ENCODE measurements at regions not wholly inside any gene's neighbourhood (a gene's known extent, or its start where the extent isn't known, plus 50 kb on each side); places are given as distances from the start of the nearest gene placed in this dataset.
A peak's percentile ranks its signal among the peaks of the same experiment; 100 is the strongest.

DNA sequence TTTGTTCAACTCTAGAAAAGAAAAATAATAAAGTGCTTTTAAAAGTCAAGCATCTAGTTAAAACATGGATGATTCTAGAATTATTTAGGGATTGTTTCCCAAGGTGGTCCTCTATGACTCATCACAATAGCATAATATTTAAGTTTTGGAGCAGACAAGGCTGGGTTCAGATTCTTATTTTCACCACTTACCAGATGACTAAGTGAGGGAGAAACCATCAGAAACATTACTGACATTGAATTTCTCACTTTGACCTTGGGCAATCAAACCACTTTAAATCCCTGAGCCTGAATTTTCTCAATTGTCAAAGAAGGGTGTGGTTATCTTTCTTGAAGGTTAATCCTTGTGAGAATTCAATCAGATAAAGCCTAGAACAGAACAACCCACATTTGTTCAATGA, 102.5 kb upstream of the PTGFR start:
- TF ChIP-seq, protein P1, sequence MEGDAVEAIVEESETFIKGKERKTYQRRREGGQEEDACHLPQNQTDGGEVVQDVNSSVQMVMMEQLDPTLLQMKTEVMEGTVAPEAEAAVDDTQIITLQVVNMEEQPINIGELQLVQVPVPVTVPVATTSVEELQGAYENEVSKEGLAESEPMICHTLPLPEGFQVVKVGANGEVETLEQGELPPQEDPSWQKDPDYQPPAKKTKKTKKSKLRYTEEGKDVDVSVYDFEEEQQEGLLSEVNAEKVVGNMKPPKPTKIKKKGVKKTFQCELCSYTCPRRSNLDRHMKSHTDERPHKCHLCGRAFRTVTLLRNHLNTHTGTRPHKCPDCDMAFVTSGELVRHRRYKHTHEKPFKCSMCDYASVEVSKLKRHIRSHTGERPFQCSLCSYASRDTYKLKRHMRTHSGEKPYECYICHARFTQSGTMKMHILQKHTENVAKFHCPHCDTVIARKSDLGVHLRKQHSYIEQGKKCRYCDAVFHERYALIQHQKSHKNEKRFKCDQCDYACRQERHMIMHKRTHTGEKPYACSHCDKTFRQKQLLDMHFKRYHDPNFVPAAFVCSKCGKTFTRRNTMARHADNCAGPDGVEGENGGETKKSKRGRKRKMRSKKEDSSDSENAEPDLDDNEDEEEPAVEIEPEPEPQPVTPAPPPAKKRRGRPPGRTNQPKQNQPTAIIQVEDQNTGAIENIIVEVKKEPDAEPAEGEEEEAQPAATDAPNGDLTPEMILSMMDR (IDR thresholded peaks at IDR 0.05; ENCODE audit: extremely low read depth, low read depth, low read length): no peak
- Histone ChIP-seq H3K4me3 (ENCODE audit: insufficient read depth, low read length) (no peak overlapping the region), H3K36me3 (ENCODE audit: insufficient read depth, low read length) (no peaks in the 10 kb centered on the region), H3K4me2 (ENCODE audit: insufficient read depth, low read length) (no peak overlapping the region), H3K9me3 (ENCODE audit: low read depth, low read length) (no peaks in the 10 kb centered on the region), H3K27ac (ENCODE audit: low read depth, low read length) (no peak overlapping the region), H2AFZ (ENCODE audit: low read length) (no peak overlapping the region), H3K27me3 (ENCODE audit: insufficient read depth, low read length) (no peaks in the 10 kb centered on the region), H3K79me2 (ENCODE audit: insufficient read depth, low read length) (no peaks in the 10 kb centered on the region), H4K20me1 (ENCODE audit: insufficient read depth, low read length) (no peaks in the 10 kb centered on the region), H3K4me1 (ENCODE audit: insufficient read depth, low read length) (no peaks in the 10 kb centered on the region)
- DNase-seq (ENCODE audit: insufficient read length, low spot score, missing footprints): no peak

DNA sequence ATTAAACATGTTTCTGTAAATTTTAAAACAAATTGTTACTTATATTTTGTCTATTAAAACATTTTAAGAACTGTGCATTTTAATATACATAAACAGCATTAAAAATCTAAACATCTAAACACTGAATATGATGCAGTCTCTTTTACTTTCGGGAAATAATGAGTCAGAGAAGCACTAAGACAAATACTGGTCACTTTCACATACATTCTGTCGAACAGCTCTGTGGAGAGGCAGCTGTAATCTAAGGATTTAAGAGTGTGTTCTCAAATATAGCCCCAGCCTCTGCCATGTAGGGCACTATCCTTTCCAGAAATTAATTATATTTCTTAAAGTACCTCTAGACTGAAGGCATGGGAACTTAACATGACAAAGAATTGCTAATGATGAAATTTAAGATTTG, 89.6 kb upstream of the PTGFR start:
- Histone ChIP-seq H3K9me3 (ENCODE audit: low read depth, low read length) (no peaks in the 10 kb centered on the region), H3K79me2 (ENCODE audit: insufficient read depth, low read length) (no peaks in the 10 kb centered on the region), H3K4me2 (ENCODE audit: insufficient read depth, low read length) (peak overlapping the region; percentile 5), H3K4me3 (ENCODE audit: insufficient read depth, low read length) (no peak overlapping the region), H3K36me3 (ENCODE audit: insufficient read depth, low read length) (no peaks in the 10 kb centered on the region), H4K20me1 (ENCODE audit: insufficient read depth, low read length) (no peaks in the 10 kb centered on the region), H3K27ac (ENCODE audit: low read depth, low read length) (no peak overlapping the region), H3K27me3 (ENCODE audit: insufficient read depth, low read length) (no peaks in the 10 kb centered on the region), H3K4me1 (ENCODE audit: insufficient read depth, low read length) (no peaks in the 10 kb centered on the region), H2AFZ (ENCODE audit: low read length) (peak overlapping the region; percentile 35)
- DNase-seq (ENCODE audit: insufficient read length, low spot score, missing footprints): no peak
- TF ChIP-seq, protein P1 (IDR thresholded peaks at IDR 0.05; ENCODE audit: extremely low read depth, low read depth, low read length): no peak

DNA sequence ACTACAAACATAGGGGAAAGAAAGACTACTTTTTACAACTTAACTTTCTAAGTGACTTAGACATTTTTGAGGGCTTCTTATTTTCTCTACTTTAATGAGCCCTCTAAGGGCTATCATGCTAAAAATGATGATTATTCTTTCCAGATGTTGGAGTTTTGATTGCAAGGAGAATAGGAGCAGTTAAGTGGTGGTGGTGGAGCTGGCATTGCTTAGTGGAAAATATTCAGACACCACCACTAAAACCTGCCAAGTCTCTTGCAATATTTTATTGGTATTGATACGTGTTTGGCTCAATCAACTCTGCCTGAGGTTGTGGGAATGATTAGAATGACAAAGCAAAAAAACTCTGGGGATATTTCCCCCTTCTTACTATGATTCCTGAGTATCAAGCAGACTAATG, 82.6 kb upstream of the PTGFR start:
- no peak for DNase-seq (ENCODE audit: insufficient read length, low spot score, missing footprints)
- H3K4me2 ChIP-seq (ENCODE audit: insufficient read depth, low read length): no peak overlapping the region
- no peaks in the 10 kb centered on the region for H3K4me1 ChIP-seq (ENCODE audit: insufficient read depth, low read length)
- TF ChIP-seq, protein P1 (IDR thresholded peaks at IDR 0.05; ENCODE audit: extremely low read depth, low read depth, low read length): no peak
- H3K36me3 ChIP-seq (ENCODE audit: insufficient read depth, low read length): no peaks in the 10 kb centered on the region
- H3K79me2 ChIP-seq (ENCODE audit: insufficient read depth, low read length): no peaks in the 10 kb centered on the region
- no peaks in the 10 kb centered on the region for H3K27me3 ChIP-seq (ENCODE audit: insufficient read depth, low read length)
- no peak overlapping the region for H3K27ac ChIP-seq (ENCODE audit: low read depth, low read length)
- no peak overlapping the region for H3K4me3 ChIP-seq (ENCODE audit: insufficient read depth, low read length)
- H3K9me3 ChIP-seq (ENCODE audit: low read depth, low read length): peaks cover 10% of the 10 kb centered on the region
- no peaks in the 10 kb centered on the region for H4K20me1 ChIP-seq (ENCODE audit: insufficient read depth, low read length)
- H2AFZ ChIP-seq (ENCODE audit: low read length): no peak overlapping the region

DNA sequence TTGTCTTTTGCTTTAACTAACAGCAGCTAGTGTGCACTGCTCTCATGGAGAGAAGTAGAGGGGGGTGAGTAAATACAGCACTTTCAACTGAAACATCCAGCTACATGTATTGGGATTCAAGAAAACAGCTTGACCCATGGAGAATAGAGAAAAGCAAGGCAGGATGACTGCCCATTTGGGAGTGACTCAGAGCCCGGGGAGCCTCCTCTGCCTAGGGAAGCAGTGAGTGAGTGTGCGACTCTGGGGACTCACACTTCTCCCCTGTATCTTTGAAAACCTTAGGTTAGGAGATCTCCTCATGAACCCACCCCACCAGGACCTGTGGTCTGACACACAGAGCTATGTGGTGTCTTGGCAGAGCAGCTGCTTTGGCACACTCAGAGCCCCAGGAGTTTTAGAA, 82.0 kb upstream of the PTGFR start:
- Histone ChIP-seq H3K27ac (ENCODE audit: low read depth, low read length) (no peak overlapping the region), H3K4me2 (ENCODE audit: insufficient read depth, low read length) (no peak overlapping the region)
- DNase-seq (ENCODE audit: insufficient read length, low spot score, missing footprints): peak; percentile 48

More for the DNA sequence above, 82.0 kb upstream of the PTGFR start:
- no peak overlapping the region for H3K4me3 ChIP-seq (ENCODE audit: insufficient read depth, low read length)
- H3K4me1 ChIP-seq (ENCODE audit: insufficient read depth, low read length): no peaks in the 10 kb centered on the region
- H3K79me2 ChIP-seq (ENCODE audit: insufficient read depth, low read length): no peaks in the 10 kb centered on the region
- no peaks in the 10 kb centered on the region for H4K20me1 ChIP-seq (ENCODE audit: insufficient read depth, low read length)
- TF ChIP-seq, protein P1 (IDR thresholded peaks at IDR 0.05; ENCODE audit: extremely low read depth, low read depth, low read length): no peak
- no peaks in the 10 kb centered on the region for H3K36me3 ChIP-seq (ENCODE audit: insufficient read depth, low read length)
- H2AFZ ChIP-seq (ENCODE audit: low read length): peak overlapping the region; percentile 60
- no peaks in the 10 kb centered on the region for H3K27me3 ChIP-seq (ENCODE audit: insufficient read depth, low read length)
- peaks cover 10% of the 10 kb centered on the region for H3K9me3 ChIP-seq (ENCODE audit: low read depth, low read length)

Measured in osteoblast (primary cell).